WTC11 (cell line): ENCODE measurements at regions not wholly inside any gene's neighbourhood (a gene's known extent, or its start where the extent isn't known, plus 50 kb on each side); places are given as distances from the start of the nearest gene placed in this dataset.
A peak's percentile ranks its signal among the peaks of the same experiment; 100 is the strongest.

ENCODE experiments used
- ATAC-seq: fragments of 200-7000 bp; cut with Tn5 transposase; 2 replicates; pipeline ENCODE4 v1.10.0; 2021; ENCODE audit warnings: mild to moderate bottlenecking, moderate library complexity
- CTCF ChIA-PET: fragments of 300-600 bp; sonication (Branson Sonifier 250); formaldehyde crosslinking; loops from one replicate; lab custom pipeline; 2021; ENCODE audit warnings: antibody characterized with exemption; lab: Charles Lee
- POLR2A ChIA-PET: fragments of 350-600 bp; sonication (Branson Sonifier 250); formaldehyde crosslinking; loops from one replicate; lab custom pipeline; 2021; ENCODE audit warnings: antibody characterized with exemption; lab: Charles Lee
- DNase-seq: peaks from one replicate; pipeline ENCODE4 v3.0.0; 2021; ENCODE audit warnings: low spot score
- H3K27ac Mint-ChIP-seq: 2 replicates; pipeline ENCODE4 v1.8.0; 2021; ENCODE audit warnings: mixed read lengths
- H3K27me3 Mint-ChIP-seq: 2 replicates; pipeline ENCODE4 v1.8.0; 2021; ENCODE audit warnings: low read depth, mild to moderate bottlenecking, moderate library complexity, mixed read lengths
- H3K36me3 Mint-ChIP-seq: 2 replicates; pipeline ENCODE4 v1.8.0; 2021; ENCODE audit warnings: mixed read lengths
- H3K4me1 Mint-ChIP-seq: 2 replicates; pipeline ENCODE4 v1.8.0; 2022; ENCODE audit warnings: mixed read lengths
- H3K4me3 Mint-ChIP-seq: 2 replicates; pipeline ENCODE4 v1.8.0; 2021; ENCODE audit warnings: mild to moderate bottlenecking, moderate library complexity, mixed read lengths
- H3K9me3 Mint-ChIP-seq: 2 replicates; pipeline ENCODE4 v1.8.0; 2021; ENCODE audit warnings: mixed read lengths
- AR ChIP-seq: fragments of 250-450 bp; sonication (Bioruptor Pico); IDR thresholded peaks from 2 replicates; pipeline ENCODE4 v1.9.0; 2021; ENCODE audit warnings: mild to moderate bottlenecking
- ATF3 ChIP-seq: sonication (generic); formaldehyde crosslinking; conservative IDR thresholded peaks from 2 replicates; pipeline ENCODE4 v1.8.1; 2022; ENCODE audit warnings: mild to moderate bottlenecking, missing genetic modification reagents
- ATF6 ChIP-seq: sonication (generic); formaldehyde crosslinking; IDR thresholded peaks from 2 replicates; pipeline ENCODE4 v1.8.1; 2023; ENCODE audit warnings: mild to moderate bottlenecking, missing genetic modification reagents
- CBFB ChIP-seq: sonication (generic); formaldehyde crosslinking; IDR thresholded peaks from 2 replicates; pipeline ENCODE4 v1.8.1; 2022; ENCODE audit warnings: mild to moderate bottlenecking, low read depth, missing genetic modification reagents
- CREM ChIP-seq: sonication (generic); formaldehyde crosslinking; IDR thresholded peaks from 2 replicates; pipeline ENCODE4 v1.8.1; 2022; ENCODE audit warnings: mild to moderate bottlenecking, missing genetic modification reagents, moderate library complexity
- FOXK1 ChIP-seq: sonication (generic); formaldehyde crosslinking; IDR thresholded peaks from 2 replicates; pipeline ENCODE4 v1.8.0; 2022; ENCODE audit warnings: mild to moderate bottlenecking, moderate library complexity, missing genetic modification reagents
- IRF2 ChIP-seq: sonication (generic); formaldehyde crosslinking; IDR thresholded peaks from 2 replicates; pipeline ENCODE4 v1.8.0; 2022; ENCODE audit warnings: low read depth, missing genetic modification reagents, borderline replicate concordance
- MLX ChIP-seq: sonication (generic); formaldehyde crosslinking; IDR thresholded peaks from 2 replicates; pipeline ENCODE4 v1.8.1; 2023; ENCODE audit warnings: mild to moderate bottlenecking, missing genetic modification reagents, moderate library complexity
- MXD4 ChIP-seq: fragments of 250-450 bp; sonication (Bioruptor Pico); IDR thresholded peaks from 2 replicates; pipeline ENCODE4 v1.8.0; 2021; ENCODE audit warnings: mild to moderate bottlenecking, moderate library complexity, borderline replicate concordance
- NFYB ChIP-seq: sonication (generic); formaldehyde crosslinking; conservative IDR thresholded peaks from 2 replicates; pipeline ENCODE4 v1.8.0; 2022; ENCODE audit warnings: low read depth, missing genetic modification reagents
- OVOL2 ChIP-seq: fragments of 250-450 bp; sonication (Bioruptor Pico); IDR thresholded peaks from 2 replicates; pipeline ENCODE4 v1.9.0; 2021; ENCODE audit warnings: mild to moderate bottlenecking, borderline replicate concordance
- PRRX2 ChIP-seq: fragments of 250-450 bp; sonication (Bioruptor Pico); IDR thresholded peaks from 2 replicates; pipeline ENCODE4 v1.8.0; 2021; ENCODE audit warnings: mild to moderate bottlenecking
- ZNF219 ChIP-seq: sonication (generic); formaldehyde crosslinking; IDR thresholded peaks from 2 replicates; pipeline ENCODE4 v1.8.0; 2023; ENCODE audit warnings: missing genetic modification reagents, mild to moderate bottlenecking, borderline replicate concordance
- ZNF263 ChIP-seq: sonication (generic); formaldehyde crosslinking; IDR thresholded peaks from 2 replicates; pipeline ENCODE4 v1.8.1; 2022; ENCODE audit warnings: low read depth, mild to moderate bottlenecking, moderate library complexity, missing genetic modification reagents
- TF ChIP-seq, protein P1 (sequence below): fragments of 250-450 bp; sonication (Bioruptor Pico); IDR thresholded peaks from 2 replicates; pipeline ENCODE4 v1.9.0; 2021; ENCODE audit warnings: mild to moderate bottlenecking
- TF ChIP-seq, protein P2 (sequence below): fragments of 200-600 bp; IDR thresholded peaks from 2 replicates; pipeline ENCODE4 v1.8.0; 2022; ENCODE audit warnings: antibody characterized with exemption

- DNase-seq (no peak), ATAC-seq (no peak)
- Mint-ChIP-seq H3K27me3 (peaks cover 5% of the 10 kb centered on the region), H3K36me3 (no peaks in the 10 kb centered on the region), H3K27ac (no peak overlapping the region), H3K9me3 (no peaks in the 10 kb centered on the region), H3K4me1 (no peaks in the 10 kb centered on the region), H3K4me3 (no peak overlapping the region)
- no peak for TF ChIP-seq CREM (CRISPR knock-in tag)
- no peak for TF ChIP-seq ZNF219 (CRISPR knock-in tag)
- TF ChIP-seq OVOL2 (CRISPR knock-in tag), result no peak
- ChIA-PET POLR2A (no interaction called here), CTCF (interaction anchor here (1.3 kb wide), 1 partner anchor 11 kb away, joined by 4 read pairs; no protein-coding TSS in a partner anchor)
Measured at GRCh38 chr4:28675582-28675981, 1814.9 kb downstream of the STIM2 start.

DNA sequence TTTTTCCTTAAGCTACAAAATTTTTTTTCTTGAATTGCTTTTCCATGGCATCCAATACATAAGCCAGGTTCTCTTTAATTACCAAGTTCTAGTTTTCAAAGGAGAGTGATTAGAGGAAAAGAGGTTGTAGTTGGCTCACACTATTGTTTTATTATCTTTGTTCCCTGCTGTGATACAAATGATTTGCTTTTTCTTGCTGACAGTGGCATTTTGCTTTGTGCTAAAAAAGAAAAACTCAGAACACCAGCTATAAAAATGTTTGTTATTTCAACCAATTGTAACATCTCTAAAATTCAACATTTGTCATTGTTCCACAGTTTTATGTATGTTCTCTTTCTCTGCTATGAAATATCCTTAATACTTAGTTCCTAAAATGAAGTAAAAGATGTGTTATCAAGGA is 1817.2 kb downstream of the STIM2 start:
- H3K9me3 Mint-ChIP-seq, result no peaks in the 10 kb centered on the region
- no peak overlapping the region for H3K27ac Mint-ChIP-seq
- peaks cover 5% of the 10 kb centered on the region for H3K27me3 Mint-ChIP-seq
- no peaks in the 10 kb centered on the region for H3K36me3 Mint-ChIP-seq
- H3K4me1 Mint-ChIP-seq, result peaks cover 6% of the 10 kb centered on the region
- TF ChIP-seq ATF6 (CRISPR knock-in tag) (no peak), AR (CRISPR knock-in tag) (no peak), CBFB (no peak), FOXK1 (CRISPR knock-in tag) (no peak), MLX (CRISPR knock-in tag) (no peak), NFYB (CRISPR knock-in tag) (no peak)
- no peak for DNase-seq
- H3K4me3 Mint-ChIP-seq, result no peak overlapping the region
- ChIA-PET CTCF (no interaction called here), POLR2A (no interaction called here)
- ATAC-seq, result no peak

- POLR2A ChIA-PET, result no interaction called here
- no peak for DNase-seq
- CTCF ChIA-PET, result no interaction called here
- Mint-ChIP-seq H3K4me1 (peaks cover 33% of the 10 kb centered on the region), H3K27ac (peak overlapping the region; percentile 74), H3K36me3 (no peaks in the 10 kb centered on the region), H3K9me3 (no peaks in the 10 kb centered on the region), H3K27me3 (no peaks in the 10 kb centered on the region), H3K4me3 (peak overlapping the region; percentile 38)
- peak; percentile 57 for ATAC-seq
- no peak for TF ChIP-seq PRRX2
- TF ChIP-seq, protein P1, sequence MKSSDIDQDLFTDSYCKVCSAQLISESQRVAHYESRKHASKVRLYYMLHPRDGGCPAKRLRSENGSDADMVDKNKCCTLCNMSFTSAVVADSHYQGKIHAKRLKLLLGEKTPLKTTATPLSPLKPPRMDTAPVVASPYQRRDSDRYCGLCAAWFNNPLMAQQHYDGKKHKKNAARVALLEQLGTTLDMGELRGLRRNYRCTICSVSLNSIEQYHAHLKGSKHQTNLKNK (CRISPR knock-in tag), result peak; percentile 100
Measured at GRCh38 chr4:28682847-28683246, 1822.2 kb downstream of the STIM2 start.

DNA sequence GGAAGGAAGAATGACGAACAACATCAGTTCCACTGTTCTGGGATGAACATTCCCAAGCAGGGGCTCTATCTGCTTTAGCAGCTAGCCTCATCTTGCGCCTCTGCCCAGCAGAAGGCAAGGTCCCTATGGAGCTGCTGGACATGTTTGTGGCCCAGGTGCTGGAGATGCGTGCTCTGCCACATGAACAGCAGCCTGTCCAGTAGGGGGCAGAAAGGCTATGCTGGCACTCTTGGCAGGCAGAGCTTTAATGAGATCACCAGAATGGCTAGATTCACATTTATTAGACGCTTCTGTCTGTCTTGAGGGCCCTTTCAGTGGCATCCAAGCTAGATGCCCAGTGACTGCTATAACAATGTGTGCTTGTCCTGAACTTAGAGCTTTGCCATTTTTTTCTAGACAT is 1826.0 kb downstream of the STIM2 start:
- H3K27ac Mint-ChIP-seq, result no peak overlapping the region
- ATAC-seq, result peak; percentile 96
- CTCF ChIA-PET, result interaction anchor here (0.6 to 1.3 kb wide), 18 partner anchors 11 to 825 kb away, joined by 3 to 6 read pairs (median 3); no protein-coding TSS in a partner anchor
- H3K36me3 Mint-ChIP-seq, result no peaks in the 10 kb centered on the region
- no peaks in the 10 kb centered on the region for H3K9me3 Mint-ChIP-seq
- no peaks in the 10 kb centered on the region for H3K27me3 Mint-ChIP-seq
- no peak overlapping the region for H3K4me3 Mint-ChIP-seq
- TF ChIP-seq ATF3 (CRISPR knock-in tag) (no peak), MXD4 (0 out of 2 replicates have a peak, but pooled peaks have one; percentile 40), ZNF263 (no peak), IRF2 (CRISPR knock-in tag) (no peak)
- TF ChIP-seq, protein P2, sequence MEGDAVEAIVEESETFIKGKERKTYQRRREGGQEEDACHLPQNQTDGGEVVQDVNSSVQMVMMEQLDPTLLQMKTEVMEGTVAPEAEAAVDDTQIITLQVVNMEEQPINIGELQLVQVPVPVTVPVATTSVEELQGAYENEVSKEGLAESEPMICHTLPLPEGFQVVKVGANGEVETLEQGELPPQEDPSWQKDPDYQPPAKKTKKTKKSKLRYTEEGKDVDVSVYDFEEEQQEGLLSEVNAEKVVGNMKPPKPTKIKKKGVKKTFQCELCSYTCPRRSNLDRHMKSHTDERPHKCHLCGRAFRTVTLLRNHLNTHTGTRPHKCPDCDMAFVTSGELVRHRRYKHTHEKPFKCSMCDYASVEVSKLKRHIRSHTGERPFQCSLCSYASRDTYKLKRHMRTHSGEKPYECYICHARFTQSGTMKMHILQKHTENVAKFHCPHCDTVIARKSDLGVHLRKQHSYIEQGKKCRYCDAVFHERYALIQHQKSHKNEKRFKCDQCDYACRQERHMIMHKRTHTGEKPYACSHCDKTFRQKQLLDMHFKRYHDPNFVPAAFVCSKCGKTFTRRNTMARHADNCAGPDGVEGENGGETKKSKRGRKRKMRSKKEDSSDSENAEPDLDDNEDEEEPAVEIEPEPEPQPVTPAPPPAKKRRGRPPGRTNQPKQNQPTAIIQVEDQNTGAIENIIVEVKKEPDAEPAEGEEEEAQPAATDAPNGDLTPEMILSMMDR, result peak; percentile 59
- TF ChIP-seq, all 79 proteins: peak for 2
- DNase-seq, result peak; percentile 71
- POLR2A ChIA-PET, result no interaction called here
- H3K4me1 Mint-ChIP-seq, result peaks cover 33% of the 10 kb centered on the region
